ENCODE measurements at regions not wholly inside any gene's neighbourhood (a gene's known extent, or its start where the extent isn't known, plus 50 kb on each side); places are given as distances from the start of the nearest gene placed in this dataset.

- FAIRE-seq = no peak
- no peak for DNase-seq (ENCODE audit: insufficient read length, low spot score)
Observed at GRCh38 chr18:71136487-71136886, 847.6 kb downstream of the SOCS6 start.

- FAIRE-seq (no peak), DNase-seq (ENCODE audit: insufficient read length, low spot score) (no peak)
Observed at GRCh38 chr18:71134122-71134521, 845.3 kb downstream of the SOCS6 start.

- FAIRE-seq = no peak
Observed at GRCh38 chr18:71131918-71132317, 843.1 kb downstream of the SOCS6 start.

GRCh38 chr18:71130351-71130750 is 841.5 kb downstream of the SOCS6 start:
- FAIRE-seq = no peak

More at GRCh38 chr18:71131918-71132317, 843.1 kb downstream of the SOCS6 start:
- DNase-seq (ENCODE audit: insufficient read length, low spot score) = no peak

GRCh38 chr18:71125581-71125980 is 836.7 kb downstream of the SOCS6 start:
- FAIRE-seq (no peak), DNase-seq (ENCODE audit: insufficient read length, low spot score) (no peak)

More at GRCh38 chr18:71130351-71130750, 841.5 kb downstream of the SOCS6 start:
- DNase-seq (ENCODE audit: insufficient read length, low spot score) = no peak

- no peak for DNase-seq (ENCODE audit: insufficient read length, low spot score)
Observed at GRCh38 chr18:71116535-71116934, 827.7 kb downstream of the SOCS6 start.

GRCh38 chr18:71115261-71115660 is 826.4 kb downstream of the SOCS6 start:
- no peak for DNase-seq (ENCODE audit: insufficient read length, low spot score)
- FAIRE-seq = no peak

More at GRCh38 chr18:71116535-71116934, 827.7 kb downstream of the SOCS6 start:
- FAIRE-seq = no peak

GRCh38 chr18:71114550-71115210 is 825.8 kb downstream of the SOCS6 start:
- FAIRE-seq (no peak), DNase-seq (ENCODE audit: insufficient read length, low spot score) (no peak)

- FAIRE-seq = no peak
- no peak for DNase-seq (ENCODE audit: insufficient read length, low spot score)
Observed at GRCh38 chr18:71107244-71107643, 818.4 kb downstream of the SOCS6 start.

GRCh38 chr18:71106701-71107100 is 817.9 kb downstream of the SOCS6 start:
- FAIRE-seq (no peak), DNase-seq (ENCODE audit: insufficient read length, low spot score) (no peak)

- DNase-seq (ENCODE audit: insufficient read length, low spot score) (no peak), FAIRE-seq (no peak)
Observed at GRCh38 chr18:71105994-71106546, 817.2 kb downstream of the SOCS6 start.

- DNase-seq (ENCODE audit: insufficient read length, low spot score) (no peak), FAIRE-seq (no peak)
Observed at GRCh38 chr18:71105078-71105819, 816.4 kb downstream of the SOCS6 start.

GRCh38 chr18:71079606-71080005 is 790.8 kb downstream of the SOCS6 start:
- no peak for FAIRE-seq
- no peak for DNase-seq (ENCODE audit: insufficient read length, low spot score)

GRCh38 chr18:71077451-71077850 is 788.6 kb downstream of the SOCS6 start:
- FAIRE-seq (no peak), DNase-seq (ENCODE audit: insufficient read length, low spot score) (no peak)

GRCh38 chr18:71075147-71075546 is 786.3 kb downstream of the SOCS6 start:
- FAIRE-seq (no peak), DNase-seq (ENCODE audit: insufficient read length, low spot score) (no peak)

- DNase-seq (ENCODE audit: insufficient read length, low spot score) = no peak
- no peak for FAIRE-seq
Observed at GRCh38 chr18:71068338-71068737, 779.5 kb downstream of the SOCS6 start.

- no peak for FAIRE-seq
- DNase-seq (ENCODE audit: insufficient read length, low spot score) = no peak
Observed at GRCh38 chr18:71049893-71050292, 761.0 kb downstream of the SOCS6 start.

- FAIRE-seq (no peak), DNase-seq (ENCODE audit: insufficient read length, low spot score) (no peak)
Observed at GRCh38 chr18:71047882-71048281, 759.0 kb downstream of the SOCS6 start.

GRCh38 chr18:71045331-71046065 is 756.7 kb downstream of the SOCS6 start:
- no peak for FAIRE-seq
- no peak for DNase-seq (ENCODE audit: insufficient read length, low spot score)

GRCh38 chr18:71040161-71040560 is 751.3 kb downstream of the SOCS6 start:
- no peak for FAIRE-seq
- no peak for DNase-seq (ENCODE audit: insufficient read length, low spot score)

- FAIRE-seq = no peak
- no peak for DNase-seq (ENCODE audit: insufficient read length, low spot score)
Observed at GRCh38 chr18:71038196-71038595, 749.4 kb downstream of the SOCS6 start.
